WTC11 (cell line): ENCODE measurements at regions not wholly inside any gene's neighbourhood (a gene's known extent, or its start where the extent isn't known, plus 50 kb on each side); places are given as distances from the start of the nearest gene placed in this dataset.

Experiments
- CREB1 ChIP-seq: sonication (generic); formaldehyde crosslinking; IDR thresholded peaks from 2 replicates; pipeline ENCODE4 v1.8.0; 2023; ENCODE audit warnings: mild to moderate bottlenecking, missing genetic modification reagents
- ELF4 ChIP-seq: sonication (generic); formaldehyde crosslinking; IDR thresholded peaks from 2 replicates; pipeline ENCODE4 v1.8.1; 2022; ENCODE audit warnings: low read depth, mild to moderate bottlenecking, moderate library complexity, missing genetic modification reagents
- MYBL2 ChIP-seq: sonication (generic); formaldehyde crosslinking; IDR thresholded peaks from 2 replicates; pipeline ENCODE4 v1.8.1; 2023; ENCODE audit warnings: mild to moderate bottlenecking, moderate library complexity, missing genetic modification reagents
- NFYB ChIP-seq: sonication (generic); formaldehyde crosslinking; conservative IDR thresholded peaks from 2 replicates; pipeline ENCODE4 v1.8.0; 2022; ENCODE audit warnings: low read depth, missing genetic modification reagents
- SP1 ChIP-seq: sonication (generic); formaldehyde crosslinking; conservative IDR thresholded peaks from 2 replicates; pipeline ENCODE4 v1.8.1; 2022; ENCODE audit warnings: missing genetic modification reagents
- TCF7 ChIP-seq: sonication (generic); formaldehyde crosslinking; IDR thresholded peaks from 2 replicates; pipeline ENCODE4 v1.8.0; 2022; ENCODE audit warnings: mild to moderate bottlenecking, low read depth, missing genetic modification reagents, moderate library complexity
- TP53 ChIP-seq: sonication (generic); formaldehyde crosslinking; IDR thresholded peaks from 2 replicates; pipeline ENCODE4 v1.8.1; 2023; ENCODE audit warnings: mild to moderate bottlenecking, missing genetic modification reagents
- TF ChIP-seq, protein P1 (sequence below): fragments of 200-600 bp; IDR thresholded peaks from 2 replicates; pipeline ENCODE4 v1.8.0; 2022; ENCODE audit warnings: antibody characterized with exemption
- TF ChIP-seq, protein P2 (sequence below): sonication (generic); formaldehyde crosslinking; IDR thresholded peaks from 2 replicates; pipeline ENCODE4 v1.8.1; 2023; ENCODE audit warnings: mild to moderate bottlenecking, missing genetic modification reagents
- TF ChIP-seq, protein P3 (sequence below): sonication (generic); formaldehyde crosslinking; IDR thresholded peaks from 2 replicates; pipeline ENCODE4 v1.8.1; 2023; ENCODE audit warnings: mild to moderate bottlenecking, missing genetic modification reagents, moderate library complexity
- TF ChIP-seq, protein P4 (sequence below): sonication (generic); formaldehyde crosslinking; IDR thresholded peaks from 2 replicates; pipeline ENCODE4 v1.8.0; 2023; ENCODE audit warnings: mild to moderate bottlenecking, missing genetic modification reagents
- TF ChIP-seq, protein P5 (sequence below): sonication (generic); formaldehyde crosslinking; IDR thresholded peaks from 2 replicates; pipeline ENCODE4 v1.8.1; 2022; ENCODE audit warnings: low read depth, mild to moderate bottlenecking, moderate library complexity, missing genetic modification reagents, borderline replicate concordance
- TF ChIP-seq, protein P6 (sequence below): sonication (generic); formaldehyde crosslinking; IDR thresholded peaks from 2 replicates; pipeline ENCODE4 v1.8.1; 2023; ENCODE audit warnings: mild to moderate bottlenecking, missing genetic modification reagents, borderline replicate concordance
- TF ChIP-seq, protein P7 (sequence below): sonication (generic); formaldehyde crosslinking; IDR thresholded peaks from 2 replicates; pipeline ENCODE4 v1.8.1; 2022; ENCODE audit warnings: low read depth, missing genetic modification reagents, borderline replicate concordance

DNA sequence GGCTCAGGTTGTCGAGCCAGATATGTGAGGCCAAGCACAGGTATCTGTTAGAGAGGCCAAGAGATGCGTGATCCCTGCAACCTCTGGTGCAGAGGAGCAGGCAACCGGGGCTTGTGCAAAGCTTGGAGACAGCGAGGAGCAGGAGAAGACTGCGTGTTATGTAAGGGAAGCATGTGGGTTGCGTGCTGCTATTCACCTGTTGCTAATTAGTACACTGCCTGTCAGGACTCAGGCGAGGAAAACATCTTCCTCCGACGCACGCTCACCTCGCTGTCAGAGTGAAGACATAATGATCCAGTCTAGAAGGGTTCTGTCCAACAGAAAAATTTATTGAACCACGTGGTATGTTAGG lies 102.5 kb downstream of the HNRNPLL start:
- TF ChIP-seq, protein P1, sequence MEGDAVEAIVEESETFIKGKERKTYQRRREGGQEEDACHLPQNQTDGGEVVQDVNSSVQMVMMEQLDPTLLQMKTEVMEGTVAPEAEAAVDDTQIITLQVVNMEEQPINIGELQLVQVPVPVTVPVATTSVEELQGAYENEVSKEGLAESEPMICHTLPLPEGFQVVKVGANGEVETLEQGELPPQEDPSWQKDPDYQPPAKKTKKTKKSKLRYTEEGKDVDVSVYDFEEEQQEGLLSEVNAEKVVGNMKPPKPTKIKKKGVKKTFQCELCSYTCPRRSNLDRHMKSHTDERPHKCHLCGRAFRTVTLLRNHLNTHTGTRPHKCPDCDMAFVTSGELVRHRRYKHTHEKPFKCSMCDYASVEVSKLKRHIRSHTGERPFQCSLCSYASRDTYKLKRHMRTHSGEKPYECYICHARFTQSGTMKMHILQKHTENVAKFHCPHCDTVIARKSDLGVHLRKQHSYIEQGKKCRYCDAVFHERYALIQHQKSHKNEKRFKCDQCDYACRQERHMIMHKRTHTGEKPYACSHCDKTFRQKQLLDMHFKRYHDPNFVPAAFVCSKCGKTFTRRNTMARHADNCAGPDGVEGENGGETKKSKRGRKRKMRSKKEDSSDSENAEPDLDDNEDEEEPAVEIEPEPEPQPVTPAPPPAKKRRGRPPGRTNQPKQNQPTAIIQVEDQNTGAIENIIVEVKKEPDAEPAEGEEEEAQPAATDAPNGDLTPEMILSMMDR: no peak
- TF ChIP-seq MYBL2 (no peak), SP1 (CRISPR knock-in tag) (no peak), TCF7 (no peak), TP53 (CRISPR knock-in tag) (no peak), NFYB (CRISPR knock-in tag) (no peak), ELF4 (no peak), CREB1 (CRISPR knock-in tag) (no peak)
- TF ChIP-seq, protein P2, sequence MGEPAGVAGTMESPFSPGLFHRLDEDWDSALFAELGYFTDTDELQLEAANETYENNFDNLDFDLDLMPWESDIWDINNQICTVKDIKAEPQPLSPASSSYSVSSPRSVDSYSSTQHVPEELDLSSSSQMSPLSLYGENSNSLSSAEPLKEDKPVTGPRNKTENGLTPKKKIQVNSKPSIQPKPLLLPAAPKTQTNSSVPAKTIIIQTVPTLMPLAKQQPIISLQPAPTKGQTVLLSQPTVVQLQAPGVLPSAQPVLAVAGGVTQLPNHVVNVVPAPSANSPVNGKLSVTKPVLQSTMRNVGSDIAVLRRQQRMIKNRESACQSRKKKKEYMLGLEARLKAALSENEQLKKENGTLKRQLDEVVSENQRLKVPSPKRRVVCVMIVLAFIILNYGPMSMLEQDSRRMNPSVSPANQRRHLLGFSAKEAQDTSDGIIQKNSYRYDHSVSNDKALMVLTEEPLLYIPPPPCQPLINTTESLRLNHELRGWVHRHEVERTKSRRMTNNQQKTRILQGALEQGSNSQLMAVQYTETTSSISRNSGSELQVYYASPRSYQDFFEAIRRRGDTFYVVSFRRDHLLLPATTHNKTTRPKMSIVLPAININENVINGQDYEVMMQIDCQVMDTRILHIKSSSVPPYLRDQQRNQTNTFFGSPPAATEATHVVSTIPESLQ (CRISPR knock-in tag): no peak
- TF ChIP-seq, protein P3, sequence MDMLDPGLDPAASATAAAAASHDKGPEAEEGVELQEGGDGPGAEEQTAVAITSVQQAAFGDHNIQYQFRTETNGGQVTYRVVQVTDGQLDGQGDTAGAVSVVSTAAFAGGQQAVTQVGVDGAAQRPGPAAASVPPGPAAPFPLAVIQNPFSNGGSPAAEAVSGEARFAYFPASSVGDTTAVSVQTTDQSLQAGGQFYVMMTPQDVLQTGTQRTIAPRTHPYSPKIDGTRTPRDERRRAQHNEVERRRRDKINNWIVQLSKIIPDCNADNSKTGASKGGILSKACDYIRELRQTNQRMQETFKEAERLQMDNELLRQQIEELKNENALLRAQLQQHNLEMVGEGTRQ (CRISPR knock-in tag): no peak
- TF ChIP-seq, protein P4, sequence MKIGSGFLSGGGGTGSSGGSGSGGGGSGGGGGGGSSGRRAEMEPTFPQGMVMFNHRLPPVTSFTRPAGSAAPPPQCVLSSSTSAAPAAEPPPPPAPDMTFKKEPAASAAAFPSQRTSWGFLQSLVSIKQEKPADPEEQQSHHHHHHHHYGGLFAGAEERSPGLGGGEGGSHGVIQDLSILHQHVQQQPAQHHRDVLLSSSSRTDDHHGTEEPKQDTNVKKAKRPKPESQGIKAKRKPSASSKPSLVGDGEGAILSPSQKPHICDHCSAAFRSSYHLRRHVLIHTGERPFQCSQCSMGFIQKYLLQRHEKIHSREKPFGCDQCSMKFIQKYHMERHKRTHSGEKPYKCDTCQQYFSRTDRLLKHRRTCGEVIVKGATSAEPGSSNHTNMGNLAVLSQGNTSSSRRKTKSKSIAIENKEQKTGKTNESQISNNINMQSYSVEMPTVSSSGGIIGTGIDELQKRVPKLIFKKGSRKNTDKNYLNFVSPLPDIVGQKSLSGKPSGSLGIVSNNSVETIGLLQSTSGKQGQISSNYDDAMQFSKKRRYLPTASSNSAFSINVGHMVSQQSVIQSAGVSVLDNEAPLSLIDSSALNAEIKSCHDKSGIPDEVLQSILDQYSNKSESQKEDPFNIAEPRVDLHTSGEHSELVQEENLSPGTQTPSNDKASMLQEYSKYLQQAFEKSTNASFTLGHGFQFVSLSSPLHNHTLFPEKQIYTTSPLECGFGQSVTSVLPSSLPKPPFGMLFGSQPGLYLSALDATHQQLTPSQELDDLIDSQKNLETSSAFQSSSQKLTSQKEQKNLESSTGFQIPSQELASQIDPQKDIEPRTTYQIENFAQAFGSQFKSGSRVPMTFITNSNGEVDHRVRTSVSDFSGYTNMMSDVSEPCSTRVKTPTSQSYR (CRISPR knock-in tag): no peak
- TF ChIP-seq, protein P5, sequence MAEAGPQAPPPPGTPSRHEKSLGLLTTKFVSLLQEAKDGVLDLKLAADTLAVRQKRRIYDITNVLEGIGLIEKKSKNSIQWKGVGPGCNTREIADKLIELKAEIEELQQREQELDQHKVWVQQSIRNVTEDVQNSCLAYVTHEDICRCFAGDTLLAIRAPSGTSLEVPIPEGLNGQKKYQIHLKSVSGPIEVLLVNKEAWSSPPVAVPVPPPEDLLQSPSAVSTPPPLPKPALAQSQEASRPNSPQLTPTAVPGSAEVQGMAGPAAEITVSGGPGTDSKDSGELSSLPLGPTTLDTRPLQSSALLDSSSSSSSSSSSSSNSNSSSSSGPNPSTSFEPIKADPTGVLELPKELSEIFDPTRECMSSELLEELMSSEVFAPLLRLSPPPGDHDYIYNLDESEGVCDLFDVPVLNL (CRISPR knock-in tag): no peak
- TF ChIP-seq, protein P6, sequence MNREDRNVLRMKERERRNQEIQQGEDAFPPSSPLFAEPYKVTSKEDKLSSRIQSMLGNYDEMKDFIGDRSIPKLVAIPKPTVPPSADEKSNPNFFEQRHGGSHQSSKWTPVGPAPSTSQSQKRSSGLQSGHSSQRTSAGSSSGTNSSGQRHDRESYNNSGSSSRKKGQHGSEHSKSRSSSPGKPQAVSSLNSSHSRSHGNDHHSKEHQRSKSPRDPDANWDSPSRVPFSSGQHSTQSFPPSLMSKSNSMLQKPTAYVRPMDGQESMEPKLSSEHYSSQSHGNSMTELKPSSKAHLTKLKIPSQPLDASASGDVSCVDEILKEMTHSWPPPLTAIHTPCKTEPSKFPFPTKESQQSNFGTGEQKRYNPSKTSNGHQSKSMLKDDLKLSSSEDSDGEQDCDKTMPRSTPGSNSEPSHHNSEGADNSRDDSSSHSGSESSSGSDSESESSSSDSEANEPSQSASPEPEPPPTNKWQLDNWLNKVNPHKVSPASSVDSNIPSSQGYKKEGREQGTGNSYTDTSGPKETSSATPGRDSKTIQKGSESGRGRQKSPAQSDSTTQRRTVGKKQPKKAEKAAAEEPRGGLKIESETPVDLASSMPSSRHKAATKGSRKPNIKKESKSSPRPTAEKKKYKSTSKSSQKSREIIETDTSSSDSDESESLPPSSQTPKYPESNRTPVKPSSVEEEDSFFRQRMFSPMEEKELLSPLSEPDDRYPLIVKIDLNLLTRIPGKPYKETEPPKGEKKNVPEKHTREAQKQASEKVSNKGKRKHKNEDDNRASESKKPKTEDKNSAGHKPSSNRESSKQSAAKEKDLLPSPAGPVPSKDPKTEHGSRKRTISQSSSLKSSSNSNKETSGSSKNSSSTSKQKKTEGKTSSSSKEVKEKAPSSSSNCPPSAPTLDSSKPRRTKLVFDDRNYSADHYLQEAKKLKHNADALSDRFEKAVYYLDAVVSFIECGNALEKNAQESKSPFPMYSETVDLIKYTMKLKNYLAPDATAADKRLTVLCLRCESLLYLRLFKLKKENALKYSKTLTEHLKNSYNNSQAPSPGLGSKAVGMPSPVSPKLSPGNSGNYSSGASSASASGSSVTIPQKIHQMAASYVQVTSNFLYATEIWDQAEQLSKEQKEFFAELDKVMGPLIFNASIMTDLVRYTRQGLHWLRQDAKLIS: no peak
- TF ChIP-seq, protein P7, sequence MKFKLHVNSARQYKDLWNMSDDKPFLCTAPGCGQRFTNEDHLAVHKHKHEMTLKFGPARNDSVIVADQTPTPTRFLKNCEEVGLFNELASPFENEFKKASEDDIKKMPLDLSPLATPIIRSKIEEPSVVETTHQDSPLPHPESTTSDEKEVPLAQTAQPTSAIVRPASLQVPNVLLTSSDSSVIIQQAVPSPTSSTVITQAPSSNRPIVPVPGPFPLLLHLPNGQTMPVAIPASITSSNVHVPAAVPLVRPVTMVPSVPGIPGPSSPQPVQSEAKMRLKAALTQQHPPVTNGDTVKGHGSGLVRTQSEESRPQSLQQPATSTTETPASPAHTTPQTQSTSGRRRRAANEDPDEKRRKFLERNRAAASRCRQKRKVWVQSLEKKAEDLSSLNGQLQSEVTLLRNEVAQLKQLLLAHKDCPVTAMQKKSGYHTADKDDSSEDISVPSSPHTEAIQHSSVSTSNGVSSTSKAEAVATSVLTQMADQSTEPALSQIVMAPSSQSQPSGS: no peak
